DND-41 (cell line): ENCODE measurements at regions not wholly inside any gene's neighbourhood (a gene's known extent, or its start where the extent isn't known, plus 50 kb on each side); places are given as distances from the start of the nearest gene placed in this dataset.

Experiments
- ATAC-seq: fragments of 200-7000 bp; cut with Tn5 transposase; 3 replicates; pipeline ENCODE4 v1.9.1; 2021; ENCODE audit warnings: low read depth; ENCODE audit not compliant: insufficient read depth
- DNase-seq: peaks from one replicate; pipeline ENCODE4 v3.0.0-alpha.2; 2020
- H2AFZ ChIP-seq: 2 replicates; pipeline ENCODE4 v1.6.0; 2012; ENCODE audit warnings: low read depth, low read length
- H3K27ac ChIP-seq: 2 replicates; pipeline ENCODE4 v1.5.1; 2012; ENCODE audit warnings: low read length, inconsistent platforms
- H3K27me3 ChIP-seq: fragments of 200-600 bp; sonication (generic); 2 replicates; pipeline ENCODE4 v1.6.0; 2012; ENCODE audit warnings: low read length, mild to moderate bottlenecking, inconsistent platforms; ENCODE audit not compliant: insufficient read depth, poor library complexity
- H3K36me3 ChIP-seq: 2 replicates; pipeline ENCODE4 v1.5.1; 2012; ENCODE audit warnings: low read length, inconsistent platforms; ENCODE audit not compliant: insufficient read depth
- H3K4me1 ChIP-seq: 2 replicates; pipeline ENCODE4 v1.5.1; 2012; ENCODE audit warnings: mild to moderate bottlenecking, low read length; ENCODE audit not compliant: insufficient read depth
- H3K4me2 ChIP-seq: 2 replicates; pipeline ENCODE4 v1.6.0; 2012; ENCODE audit warnings: mild to moderate bottlenecking, moderate library complexity, low read length, inconsistent platforms; ENCODE audit not compliant: insufficient read depth
- H3K4me3 ChIP-seq, 2 experiments: fragments of 200-600 bp in 1 of 2; shearing (Covaris generic) in 1 of 2; 2 replicates each; pipeline ENCODE4 v1.5.1; 2012 to 2016; ENCODE audit warnings: inconsistent platforms in 2 of 2, low read length in 2 of 2, mild to moderate bottlenecking in 2 of 2, low read depth in 1 of 2, moderate library complexity in 1 of 2
- H3K79me2 ChIP-seq: 2 replicates; pipeline ENCODE4 v1.6.0; 2012; ENCODE audit warnings: low read length, inconsistent platforms; ENCODE audit not compliant: insufficient read depth
- H3K9ac ChIP-seq: 2 replicates; pipeline ENCODE4 v1.6.0; 2012; ENCODE audit warnings: low read depth, mild to moderate bottlenecking, inconsistent platforms, low read length, moderate library complexity
- H3K9me3 ChIP-seq: 2 replicates; pipeline ENCODE4 v1.5.1; 2012; ENCODE audit warnings: low read length, moderate library complexity, mild to moderate bottlenecking, inconsistent platforms; ENCODE audit not compliant: insufficient read depth, severe bottlenecking
- H4K20me1 ChIP-seq: 2 replicates; pipeline ENCODE4 v1.6.0; 2012; ENCODE audit warnings: low read length; ENCODE audit not compliant: insufficient read depth
- EZH2 ChIP-seq: IDR thresholded peaks from 3 replicates; pipeline ENCODE4 v1.6.1; 2012; ENCODE audit warnings: borderline replicate concordance, low read depth, mild to moderate bottlenecking, moderate library complexity, low read length, inconsistent platforms; ENCODE audit not compliant: severe bottlenecking
- TF ChIP-seq, protein P1 (sequence below): IDR thresholded peaks from 2 replicates; pipeline ENCODE4 v1.5.1; 2012; ENCODE audit warnings: borderline replicate concordance, low read length, moderate library complexity, mild to moderate bottlenecking; ENCODE audit not compliant: poor library complexity, severe bottlenecking; ENCODE audit errors: extremely low read depth

DNA sequence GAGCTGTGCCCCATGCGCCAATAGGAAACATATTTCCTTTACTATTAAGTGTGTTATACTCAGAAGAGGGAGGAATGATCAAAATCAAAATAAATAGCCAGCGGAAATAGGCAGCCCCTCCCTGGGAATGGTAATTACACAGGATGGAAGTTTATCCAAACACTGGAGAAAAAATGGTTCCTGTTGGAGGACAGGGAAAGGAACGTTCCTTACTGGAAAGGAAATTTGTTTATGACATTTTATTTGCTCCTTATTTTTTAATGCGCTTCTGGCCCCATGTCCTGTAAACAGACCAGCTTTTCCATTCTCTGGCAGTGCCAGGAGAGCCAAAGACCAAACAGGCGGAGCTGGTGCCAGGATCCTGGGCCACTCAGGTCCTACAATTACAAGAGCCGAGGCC is 273.7 kb downstream of the SOX9 start:
- Histone ChIP-seq H3K4me1 (no peaks in the 10 kb centered on the region), H3K36me3 (no peaks in the 10 kb centered on the region), H3K79me2 (no peaks in the 10 kb centered on the region), H4K20me1 (no peaks in the 10 kb centered on the region), H3K9ac (no peak overlapping the region), H2AFZ (no peak overlapping the region), H3K9me3 (no peaks in the 10 kb centered on the region), H3K4me3 (no peak overlapping the region), H3K27ac (no peak overlapping the region), H3K27me3 (no peaks in the 10 kb centered on the region), H3K4me2 (no peak overlapping the region)
- DNase-seq (no peak), ATAC-seq (no peak)
- TF ChIP-seq EZH2: no peak
- TF ChIP-seq, protein P1, sequence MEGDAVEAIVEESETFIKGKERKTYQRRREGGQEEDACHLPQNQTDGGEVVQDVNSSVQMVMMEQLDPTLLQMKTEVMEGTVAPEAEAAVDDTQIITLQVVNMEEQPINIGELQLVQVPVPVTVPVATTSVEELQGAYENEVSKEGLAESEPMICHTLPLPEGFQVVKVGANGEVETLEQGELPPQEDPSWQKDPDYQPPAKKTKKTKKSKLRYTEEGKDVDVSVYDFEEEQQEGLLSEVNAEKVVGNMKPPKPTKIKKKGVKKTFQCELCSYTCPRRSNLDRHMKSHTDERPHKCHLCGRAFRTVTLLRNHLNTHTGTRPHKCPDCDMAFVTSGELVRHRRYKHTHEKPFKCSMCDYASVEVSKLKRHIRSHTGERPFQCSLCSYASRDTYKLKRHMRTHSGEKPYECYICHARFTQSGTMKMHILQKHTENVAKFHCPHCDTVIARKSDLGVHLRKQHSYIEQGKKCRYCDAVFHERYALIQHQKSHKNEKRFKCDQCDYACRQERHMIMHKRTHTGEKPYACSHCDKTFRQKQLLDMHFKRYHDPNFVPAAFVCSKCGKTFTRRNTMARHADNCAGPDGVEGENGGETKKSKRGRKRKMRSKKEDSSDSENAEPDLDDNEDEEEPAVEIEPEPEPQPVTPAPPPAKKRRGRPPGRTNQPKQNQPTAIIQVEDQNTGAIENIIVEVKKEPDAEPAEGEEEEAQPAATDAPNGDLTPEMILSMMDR: no peak

DNA sequence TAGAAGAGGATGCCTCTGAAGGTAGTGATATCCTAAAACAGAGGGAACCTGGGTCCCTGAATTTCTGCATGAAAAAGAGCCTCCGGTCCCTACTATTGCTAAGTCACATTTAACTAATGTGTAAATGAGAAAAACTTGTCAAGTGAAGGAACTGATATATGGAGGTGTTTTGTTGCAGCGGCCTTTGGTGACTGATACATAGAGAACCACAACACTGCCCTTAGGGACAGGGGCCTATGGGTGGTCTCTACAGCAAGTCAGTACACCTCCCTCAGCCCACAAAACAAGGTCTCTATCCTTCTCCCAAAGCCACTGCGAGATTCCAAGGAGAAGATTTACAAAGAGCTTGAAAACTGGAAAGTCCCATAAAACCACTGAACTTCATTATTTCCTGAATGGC is 275.3 kb downstream of the SOX9 start:
- Histone ChIP-seq H3K27ac (no peak overlapping the region), H3K4me1 (no peaks in the 10 kb centered on the region), H3K36me3 (no peaks in the 10 kb centered on the region), H2AFZ (no peak overlapping the region), H3K9me3 (no peaks in the 10 kb centered on the region), H3K9ac (no peak overlapping the region), H3K27me3 (no peaks in the 10 kb centered on the region), H3K4me3 (no peak overlapping the region), H3K79me2 (no peaks in the 10 kb centered on the region), H4K20me1 (no peaks in the 10 kb centered on the region), H3K4me2 (no peak overlapping the region)
- TF ChIP-seq, protein P1: no peak
- no peak for TF ChIP-seq EZH2
- ATAC-seq: no peak
- no peak for DNase-seq

DNA sequence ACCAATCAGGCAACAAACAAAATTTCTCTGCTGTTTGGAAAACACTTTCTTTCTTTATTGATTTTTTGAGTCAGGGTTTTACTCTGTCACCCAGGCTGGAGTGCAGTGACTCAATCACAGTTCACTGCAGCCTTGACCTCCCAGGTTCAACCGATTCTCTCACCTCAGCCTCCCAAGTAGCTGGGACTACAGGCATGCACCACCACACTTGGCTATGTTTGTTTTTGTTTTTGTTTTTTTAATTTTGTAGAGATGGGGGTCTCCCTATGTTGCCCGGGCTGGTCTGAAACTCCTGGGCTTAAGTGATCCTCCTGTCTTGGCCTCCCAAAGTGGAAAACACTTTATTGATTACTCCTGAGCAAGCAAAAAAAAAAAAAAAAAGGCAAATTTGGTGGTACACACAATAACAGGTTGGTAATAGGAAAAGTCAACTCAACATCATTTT is 276.4 kb downstream of the SOX9 start:
- Histone ChIP-seq H3K27ac (no peak overlapping the region), H3K4me2 (no peak overlapping the region), H4K20me1 (no peaks in the 10 kb centered on the region), H3K4me1 (no peaks in the 10 kb centered on the region), H3K36me3 (no peaks in the 10 kb centered on the region), H3K9me3 (no peaks in the 10 kb centered on the region), H3K79me2 (no peaks in the 10 kb centered on the region), H3K4me3 (no peak overlapping the region), H2AFZ (no peak overlapping the region), H3K9ac (no peak overlapping the region), H3K27me3 (no peaks in the 10 kb centered on the region)
- DNase-seq (no peak), ATAC-seq (no peak)
- TF ChIP-seq EZH2: no peak

DNA sequence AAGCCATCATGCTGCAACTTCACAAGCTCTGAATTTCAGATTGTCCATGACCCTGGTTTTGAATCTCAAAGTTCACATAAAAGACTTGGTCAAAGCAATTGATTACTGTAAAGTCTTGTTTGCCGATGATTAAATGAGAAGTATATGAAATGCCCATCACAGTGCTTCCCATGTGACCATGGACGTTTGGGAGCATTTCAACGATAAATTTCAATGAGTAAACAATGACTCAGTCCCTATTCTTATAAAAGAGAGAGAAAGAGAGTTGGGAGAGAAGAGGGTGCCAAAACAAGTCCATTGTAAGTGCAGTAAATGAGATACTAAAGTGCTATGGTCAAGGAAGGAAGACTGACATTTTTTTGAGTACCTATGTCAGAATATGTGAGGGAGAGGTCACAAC is 276.9 kb downstream of the SOX9 start:
- Histone ChIP-seq H3K9me3 (no peaks in the 10 kb centered on the region), H3K36me3 (no peaks in the 10 kb centered on the region), H3K79me2 (no peaks in the 10 kb centered on the region), H3K27ac (no peak overlapping the region), H3K4me3 (no peak overlapping the region), H4K20me1 (no peaks in the 10 kb centered on the region), H3K4me2 (no peak overlapping the region), H3K4me1 (no peaks in the 10 kb centered on the region), H2AFZ (no peak overlapping the region), H3K27me3 (no peaks in the 10 kb centered on the region), H3K9ac (no peak overlapping the region)
- no peak for DNase-seq
- TF ChIP-seq, protein P1: no peak
- no peak for TF ChIP-seq EZH2
- no peak for ATAC-seq
